ENCODE measurements at regions not wholly inside any gene's neighbourhood (a gene's known extent, or its start where the extent isn't known, plus 50 kb on each side); places are given as distances from the start of the nearest gene placed in this dataset.
"Not testable (repeated sequence)": the region's sequence is repeated elsewhere in the genome, so short reads cannot be mapped to it uniquely, and the experiment has no call there.

GRCh38 chr22:22822106-22822505, 65.5 kb upstream of the IGLL5 start:
- DNase-seq (ENCODE audit: low read depth in 3 of 3) = no peak

GRCh38 chr22:22822553-22822952, 65.1 kb upstream of the IGLL5 start:
- not testable (repeated sequence) for DNase-seq (ENCODE audit: low read depth in 3 of 3)

DNA sequence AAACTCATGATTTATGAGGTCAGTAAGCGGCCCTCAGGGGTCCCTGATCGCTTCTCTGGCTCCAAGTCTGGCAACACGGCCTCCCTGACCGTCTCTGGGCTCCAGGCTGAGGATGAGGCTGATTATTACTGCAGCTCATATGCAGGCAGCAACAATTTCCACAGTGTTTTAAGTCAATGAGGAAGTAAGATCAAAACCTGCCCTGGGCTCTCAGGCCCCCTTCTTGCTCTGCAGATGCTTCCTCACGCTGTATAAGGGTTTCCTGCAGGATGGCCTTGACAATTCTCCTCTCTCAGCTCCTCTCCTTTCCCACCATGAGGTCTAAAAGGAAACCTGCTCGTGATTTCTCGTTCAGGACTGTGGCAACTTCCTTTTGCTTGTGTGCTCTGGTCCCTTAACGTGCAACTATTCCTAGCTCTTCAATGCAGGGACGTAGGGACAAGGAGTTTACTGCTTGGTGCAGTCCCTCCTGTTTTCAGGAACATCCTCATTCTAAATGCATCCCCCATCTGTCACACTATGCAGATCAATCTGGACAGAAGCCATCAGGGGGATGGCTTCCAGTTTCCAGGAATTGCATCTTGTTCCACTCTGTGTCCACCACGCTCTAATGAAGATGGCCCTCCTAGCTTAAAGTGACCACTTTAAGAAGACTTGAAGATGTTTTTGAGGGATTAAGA, 64.3 kb upstream of the IGLL5 start:
- DNase-seq (ENCODE audit: low read depth in 3 of 3) = no peak

GRCh38 chr22:22824340-22825212, 63.0 kb upstream of the IGLL5 start:
- DNase-seq (ENCODE audit: low read depth in 3 of 3) = no peak

GRCh38 chr22:22825213-22825593, 62.4 kb upstream of the IGLL5 start:
- no peak for DNase-seq (ENCODE audit: low read depth in 3 of 3)

- DNase-seq (ENCODE audit: low read depth in 3 of 3) = no peak
These were observed 60.3 kb upstream of the IGLL5 start for GRCh38 chr22:22827187-22827939.

DNA sequence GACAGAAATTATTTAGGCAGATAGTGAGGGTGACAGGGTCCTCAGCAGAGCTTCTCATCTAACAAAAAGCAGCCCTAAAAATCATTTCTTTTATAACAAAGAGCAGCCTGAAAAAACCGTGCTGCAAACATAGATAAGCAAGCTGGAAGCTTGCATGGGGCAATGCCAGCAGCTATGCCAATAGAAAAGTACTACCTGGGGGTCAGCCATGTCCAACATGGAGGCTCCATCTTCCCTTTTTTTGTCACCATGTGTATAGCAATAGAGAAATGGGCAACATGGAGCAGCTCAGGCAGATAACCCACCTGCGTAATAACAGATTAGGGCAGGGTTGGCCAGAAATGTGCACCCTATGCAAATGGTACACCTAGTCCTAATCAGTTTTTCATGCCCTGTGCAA, 57.4 kb upstream of the IGLL5 start:
- no peak for DNase-seq (ENCODE audit: low read depth in 3 of 3)

DNA sequence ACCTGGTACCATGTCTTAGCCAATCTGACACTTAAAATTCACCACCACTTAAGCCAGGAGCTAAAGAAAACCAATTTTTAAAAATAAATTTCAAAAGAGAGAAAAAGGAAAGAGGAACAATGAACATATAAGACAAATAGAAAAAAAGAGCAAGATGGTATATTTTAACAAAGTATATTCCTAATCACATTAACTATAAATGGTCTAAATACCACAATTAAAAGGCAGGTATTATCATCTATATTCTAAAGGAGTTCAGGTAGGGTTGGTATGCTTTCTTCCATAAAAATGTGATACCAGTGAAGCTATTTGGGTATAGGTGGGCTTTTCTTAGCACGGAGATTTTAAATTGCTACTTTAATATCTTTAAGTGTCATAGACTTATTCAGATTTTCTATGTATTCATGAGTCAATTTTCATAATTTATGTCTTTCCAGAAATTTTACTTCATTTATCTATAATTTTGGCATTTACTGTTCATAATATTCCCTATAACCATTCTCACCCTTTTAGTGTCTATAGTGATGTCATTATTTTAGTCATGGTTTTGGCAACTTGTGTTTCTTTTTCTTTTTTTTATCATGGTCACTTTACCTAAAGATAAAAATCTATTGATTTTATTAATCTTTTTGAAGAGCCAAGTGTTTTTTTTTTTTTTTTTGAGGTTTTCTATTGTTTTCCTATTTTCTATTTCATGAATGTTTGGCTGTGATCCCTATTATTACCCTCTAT, 56.5 kb upstream of the IGLL5 start:
- no peak for DNase-seq (ENCODE audit: low read depth in 3 of 3)

DNA sequence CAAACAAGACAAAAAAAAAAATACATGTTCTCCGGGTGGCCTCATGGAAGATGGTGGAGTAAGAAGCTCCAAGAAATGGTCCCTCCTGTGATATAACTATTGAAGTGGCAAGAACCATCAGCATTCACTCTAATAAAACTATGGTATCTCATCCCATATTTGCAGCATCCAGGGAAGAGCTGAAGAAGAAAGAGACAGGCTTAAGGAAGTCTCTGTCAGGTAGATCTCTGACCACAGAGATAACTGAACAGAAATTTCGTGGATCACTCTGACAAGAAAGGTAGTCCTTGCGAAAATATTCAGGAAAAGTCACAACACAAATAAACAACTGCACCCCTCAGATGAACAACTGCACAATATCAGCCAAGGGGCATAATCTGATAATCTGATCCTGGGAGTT, 54.6 kb upstream of the IGLL5 start:
- no peak for DNase-seq (ENCODE audit: low read depth in 3 of 3)

DNA sequence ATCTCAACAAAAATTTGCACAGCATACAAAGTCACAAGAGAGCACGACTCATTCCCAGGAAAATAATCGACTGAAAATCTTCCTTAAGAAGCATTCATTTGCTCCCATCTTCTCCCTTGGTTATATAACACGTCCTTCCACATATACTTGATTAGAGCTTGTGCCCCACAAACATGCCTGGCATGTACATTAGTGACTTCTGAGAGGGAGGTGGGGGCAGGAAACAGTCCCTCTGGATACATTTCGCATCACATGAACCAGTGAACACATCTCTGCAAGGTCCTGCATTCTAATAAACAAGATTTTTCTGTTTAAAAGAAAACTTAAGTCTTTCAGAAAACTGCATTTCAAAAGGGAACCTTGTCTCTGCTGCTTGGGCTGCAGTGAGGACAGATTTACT, 54.1 kb upstream of the IGLL5 start:
- no peak for DNase-seq (ENCODE audit: low read depth in 3 of 3)

GRCh38 chr22:22834204-22834603, 53.4 kb upstream of the IGLL5 start:
- no peak for DNase-seq (ENCODE audit: low read depth in 3 of 3)

GRCh38 chr22:22834783-22835182, 52.8 kb upstream of the IGLL5 start:
- no peak for DNase-seq (ENCODE audit: low read depth in 3 of 3)

GRCh38 chr22:22835242-22835641, 52.4 kb upstream of the IGLL5 start:
- DNase-seq (ENCODE audit: low read depth in 3 of 3) = no peak

DNA sequence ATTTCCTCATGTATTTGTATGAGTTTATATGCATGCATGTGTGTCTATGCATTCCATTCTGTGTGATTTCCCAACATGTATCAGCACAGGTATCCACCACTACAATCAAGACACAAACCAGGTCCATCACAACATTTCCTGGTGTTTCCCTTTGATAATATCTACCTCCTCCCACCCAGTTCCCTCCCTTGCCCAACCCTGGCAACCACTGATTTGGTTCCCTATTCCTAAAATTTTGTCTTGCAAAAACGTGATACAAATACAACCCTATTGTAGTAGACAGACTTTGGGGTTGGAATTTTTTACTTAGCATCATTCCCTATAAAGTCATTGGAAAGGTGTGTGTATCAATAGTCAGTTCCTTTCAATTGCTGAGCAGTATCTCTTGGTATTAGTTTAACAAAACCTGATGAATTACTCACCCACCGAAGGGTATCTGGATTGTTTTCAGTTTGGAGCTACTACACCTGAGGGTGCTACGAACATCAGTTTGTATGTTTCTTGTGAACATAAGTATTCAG, 51.8 kb upstream of the IGLL5 start:
- no peak for DNase-seq (ENCODE audit: low read depth in 3 of 3)

- DNase-seq (ENCODE audit: low read depth in 3 of 3) = no peak
These were observed 51.0 kb upstream of the IGLL5 start for GRCh38 chr22:22836635-22837034.
